SU-DHL-6 (cell line): ENCODE measurements at regions not wholly inside any gene's neighbourhood (a gene's known extent, or its start where the extent isn't known, plus 50 kb on each side); places are given as distances from the start of the nearest gene placed in this dataset.

Experiments
- H2AFZ ChIP-seq: fragments of 200-600 bp; sonication (generic); 2 replicates; pipeline ENCODE4 v1.6.1; 2014; ENCODE audit warnings: low read depth, mild to moderate bottlenecking, moderate library complexity, mixed read lengths, antibody characterized with exemption, low read length; ENCODE audit not compliant: severe bottlenecking
- H3F3A ChIP-seq: fragments of 200-600 bp; shearing (Covaris generic); 2 replicates; pipeline ENCODE4 v1.6.0; 2016; ENCODE audit warnings: antibody characterized with exemption, mild to moderate bottlenecking; ENCODE audit not compliant: insufficient read depth
- H3K27ac ChIP-seq: fragments of 200-600 bp; sonication (generic); 2 replicates; pipeline ENCODE4 v1.5.1; 2016; ENCODE audit warnings: low read depth, mild to moderate bottlenecking, low read length, moderate library complexity, mixed read lengths
- H3K27me3 ChIP-seq: fragments of 200-600 bp; sonication (generic), shearing (Covaris generic); 2 replicates; pipeline ENCODE4 v1.6.0; 2014; ENCODE audit warnings: mild to moderate bottlenecking, low read length
- H3K36me3 ChIP-seq: fragments of 200-600 bp; sonication (generic); 2 replicates; pipeline ENCODE4 v1.6.1; 2014; ENCODE audit warnings: mild to moderate bottlenecking, low read length, mixed read lengths
- H3K4me2 ChIP-seq: fragments of 300-600, 200-600 bp; shearing (Covaris generic), sonication (generic); 2 replicates; pipeline ENCODE4 v1.6.0; 2014; ENCODE audit warnings: low read length, low read depth, mild to moderate bottlenecking; ENCODE audit not compliant: poor library complexity, severe bottlenecking
- H3K4me3 ChIP-seq: fragments of 200-600 bp; sonication (generic); 2 replicates; pipeline ENCODE4 v1.5.1; 2014; ENCODE audit warnings: antibody characterized with exemption, low read length, mild to moderate bottlenecking, mixed read lengths; ENCODE audit not compliant: insufficient read depth, poor library complexity, severe bottlenecking
- H3K79me2 ChIP-seq: fragments of 200-600 bp; sonication (generic); 2 replicates; pipeline ENCODE4 v1.6.1; 2014; ENCODE audit warnings: mild to moderate bottlenecking, low read length, moderate library complexity; ENCODE audit not compliant: insufficient read depth
- H3K9ac ChIP-seq: fragments of 200-600 bp; sonication (generic); 2 replicates; pipeline ENCODE4 v1.7.0; 2014; ENCODE audit warnings: mild to moderate bottlenecking, low read length
- H3K9me2 ChIP-seq: fragments of 200-600 bp; sonication (generic); replicated peaks from 2 replicates; pipeline ENCODE4 v1.6.1; 2014; ENCODE audit warnings: low read length; ENCODE audit not compliant: insufficient read depth
- H3K9me3 ChIP-seq: fragments of 200-600 bp; sonication (generic); 2 replicates; pipeline ENCODE4 v1.6.1; 2014; ENCODE audit warnings: low read length, mixed read lengths; ENCODE audit not compliant: insufficient read depth
- H4K20me1 ChIP-seq: fragments of 200-600 bp; sonication (generic); 2 replicates; pipeline ENCODE4 v1.6.1; 2014; ENCODE audit warnings: low read depth, mild to moderate bottlenecking, antibody characterized with exemption, low read length, moderate library complexity, mixed read lengths
- EZH2phosphoT487 ChIP-seq: fragments of 200-600 bp; sonication (generic), shearing (Covaris generic); conservative IDR thresholded peaks from 2 replicates; pipeline ENCODE4 v1.6.1; 2018; ENCODE audit warnings: mild to moderate bottlenecking, antibody characterized with exemption, low read length, moderate library complexity, mixed read lengths
- TF ChIP-seq, protein P1 (sequence below): fragments of 200-600 bp; sonication (generic); IDR thresholded peaks from one replicate; pipeline ENCODE4 v1.5.1; 2017; ENCODE audit warnings: antibody characterized with exemption, mild to moderate bottlenecking, low read length, moderate library complexity; ENCODE audit not compliant: insufficient read depth, poor library complexity, severe bottlenecking

- no peaks in the 10 kb centered on the region for H4K20me1 ChIP-seq
- H3K4me3 ChIP-seq, result no peak overlapping the region
- H3K27me3 ChIP-seq, result no peaks in the 10 kb centered on the region
- H3F3A ChIP-seq, result no peaks in the 10 kb centered on the region
- no peak overlapping the region for H2AFZ ChIP-seq
- H3K27ac ChIP-seq, result no peak overlapping the region
- no peaks in the 10 kb centered on the region for H3K36me3 ChIP-seq
- H3K9me3 ChIP-seq, result no peaks in the 10 kb centered on the region
- H3K9ac ChIP-seq, result no peak overlapping the region
- TF ChIP-seq EZH2phosphoT487, result no peak
- TF ChIP-seq, protein P1, sequence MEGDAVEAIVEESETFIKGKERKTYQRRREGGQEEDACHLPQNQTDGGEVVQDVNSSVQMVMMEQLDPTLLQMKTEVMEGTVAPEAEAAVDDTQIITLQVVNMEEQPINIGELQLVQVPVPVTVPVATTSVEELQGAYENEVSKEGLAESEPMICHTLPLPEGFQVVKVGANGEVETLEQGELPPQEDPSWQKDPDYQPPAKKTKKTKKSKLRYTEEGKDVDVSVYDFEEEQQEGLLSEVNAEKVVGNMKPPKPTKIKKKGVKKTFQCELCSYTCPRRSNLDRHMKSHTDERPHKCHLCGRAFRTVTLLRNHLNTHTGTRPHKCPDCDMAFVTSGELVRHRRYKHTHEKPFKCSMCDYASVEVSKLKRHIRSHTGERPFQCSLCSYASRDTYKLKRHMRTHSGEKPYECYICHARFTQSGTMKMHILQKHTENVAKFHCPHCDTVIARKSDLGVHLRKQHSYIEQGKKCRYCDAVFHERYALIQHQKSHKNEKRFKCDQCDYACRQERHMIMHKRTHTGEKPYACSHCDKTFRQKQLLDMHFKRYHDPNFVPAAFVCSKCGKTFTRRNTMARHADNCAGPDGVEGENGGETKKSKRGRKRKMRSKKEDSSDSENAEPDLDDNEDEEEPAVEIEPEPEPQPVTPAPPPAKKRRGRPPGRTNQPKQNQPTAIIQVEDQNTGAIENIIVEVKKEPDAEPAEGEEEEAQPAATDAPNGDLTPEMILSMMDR, result no peak
- no peaks in the 10 kb centered on the region for H3K9me2 ChIP-seq
- no peak overlapping the region for H3K4me2 ChIP-seq
- H3K79me2 ChIP-seq, result no peaks in the 10 kb centered on the region
These were observed 96.7 kb upstream of the JUN start for GRCh38 chr1:58880592-58880991.

DNA sequence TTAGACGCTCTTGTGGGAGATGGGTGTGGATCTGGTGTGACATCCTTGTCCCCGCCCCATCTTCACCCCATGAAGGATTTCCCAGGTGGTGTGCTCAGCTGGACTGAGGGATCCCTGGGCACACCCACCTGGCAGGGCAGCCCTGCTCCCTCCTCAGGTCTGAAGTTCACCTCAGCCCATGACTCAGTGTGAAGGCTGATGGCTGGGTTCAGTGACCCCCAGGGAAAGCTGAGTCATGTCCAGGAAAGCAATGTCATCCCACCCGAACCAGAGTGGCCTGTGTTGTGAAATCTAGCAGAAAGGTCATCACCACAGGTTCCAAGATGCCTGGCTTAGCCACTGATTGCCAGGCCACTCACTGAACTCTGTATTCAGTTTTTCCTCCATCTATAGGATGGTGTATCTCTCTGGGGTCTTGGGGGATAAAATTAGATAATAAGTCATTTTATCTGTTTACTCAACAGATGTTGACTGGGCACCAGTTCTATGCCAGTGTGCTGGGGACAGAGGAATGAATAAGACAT lies 97.7 kb upstream of the JUN start:
- Histone ChIP-seq H3K36me3 (no peaks in the 10 kb centered on the region), H3K9ac (no peak overlapping the region), H3K9me2 (no peaks in the 10 kb centered on the region), H3K27ac (no peak overlapping the region), H2AFZ (no peak overlapping the region), H3K27me3 (no peaks in the 10 kb centered on the region), H4K20me1 (no peaks in the 10 kb centered on the region), H3K4me3 (no peak overlapping the region), H3F3A (no peaks in the 10 kb centered on the region), H3K9me3 (no peaks in the 10 kb centered on the region), H3K79me2 (no peaks in the 10 kb centered on the region), H3K4me2 (no peak overlapping the region)
- no peak for TF ChIP-seq EZH2phosphoT487
- TF ChIP-seq, protein P1, result no peak

- H2AFZ ChIP-seq, result no peak overlapping the region
- no peak overlapping the region for H3K4me2 ChIP-seq
- H4K20me1 ChIP-seq, result no peaks in the 10 kb centered on the region
- H3K9me2 ChIP-seq, result no peaks in the 10 kb centered on the region
- no peaks in the 10 kb centered on the region for H3K79me2 ChIP-seq
- no peak for TF ChIP-seq EZH2phosphoT487
- TF ChIP-seq, protein P1, result no peak
- H3K36me3 ChIP-seq, result no peaks in the 10 kb centered on the region
- H3F3A ChIP-seq, result no peaks in the 10 kb centered on the region
- no peak overlapping the region for H3K4me3 ChIP-seq
- no peaks in the 10 kb centered on the region for H3K9me3 ChIP-seq
- H3K27ac ChIP-seq, result no peak overlapping the region
- H3K9ac ChIP-seq, result no peak overlapping the region
- no peaks in the 10 kb centered on the region for H3K27me3 ChIP-seq
These were observed 98.6 kb upstream of the JUN start for GRCh38 chr1:58882322-58882948.
